ENCODE measurements at regions not wholly inside any gene's neighbourhood (a gene's known extent, or its start where the extent isn't known, plus 50 kb on each side); places are given as distances from the start of the nearest gene placed in this dataset.

DNA sequence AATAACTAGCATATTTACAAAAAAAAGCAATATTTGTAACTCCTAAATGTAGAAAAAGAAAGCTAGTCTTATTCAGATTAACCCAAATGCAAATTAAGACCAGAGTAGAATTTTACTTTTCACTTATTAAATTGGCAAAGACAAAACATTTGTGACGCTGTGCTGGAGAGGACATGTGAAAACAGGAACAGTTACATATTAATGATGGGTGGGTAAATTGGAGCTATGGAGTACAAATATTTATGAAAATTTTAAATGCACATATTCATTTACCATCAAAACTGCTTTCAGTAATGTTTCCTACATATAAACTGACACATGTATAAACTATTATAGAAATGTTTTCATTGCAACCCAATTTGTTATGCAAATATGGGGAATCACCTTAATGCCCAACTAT lies 278.9 kb upstream of the POU1F1 start:
- TF ChIP-seq CTCF (IDR thresholded peaks at IDR 0.05; ENCODE audit: poor library complexity, severe bottlenecking) (no peak), TAF1 (IDR thresholded peaks at IDR 0.05; ENCODE audit: low read depth) (no peak)

All from neural cell (in vitro differentiated cells).